HAP-1 (cell line): ENCODE measurements at regions not wholly inside any gene's neighbourhood (a gene's known extent, or its start where the extent isn't known, plus 50 kb on each side); places are given as distances from the start of the nearest gene placed in this dataset.
"Not testable (repeated sequence)": the region's sequence is repeated elsewhere in the genome, so short reads cannot be mapped to it uniquely, and the experiment has no call there.

Experiments used
- DNase-seq, 2 experiments: peaks; one replicate each; pipeline ENCODE4 v3.0.0-alpha.2; 2016 to 2020; ENCODE audit warnings: low spot score in 2 of 2
- H3K27me3 ChIP-seq: fragments of 250-450 bp; sonication (Bioruptor Pico); 2 replicates; pipeline ENCODE4 v1.5.1; 2020; ENCODE audit warnings: low read depth, mild to moderate bottlenecking, moderate library complexity
- H3K36me3 ChIP-seq: fragments of 250-450 bp; sonication (Bioruptor Pico); replicated peaks from 2 replicates; pipeline ENCODE4 v1.5.1; 2020; ENCODE audit warnings: mild to moderate bottlenecking
- H3K4me1 ChIP-seq: fragments of 250-450 bp; sonication (Bioruptor Pico); 2 replicates; pipeline ENCODE4 v1.5.1; 2020; ENCODE audit warnings: mild to moderate bottlenecking
- H3K4me3 ChIP-seq: fragments of 250-450 bp; sonication (Bioruptor Pico); 2 replicates; pipeline ENCODE4 v1.5.1; 2020; ENCODE audit warnings: mild to moderate bottlenecking, moderate library complexity
- H3K9me3 ChIP-seq: fragments of 250-450 bp; sonication (Bioruptor Pico); 2 replicates; pipeline ENCODE4 v1.5.1; 2020; ENCODE audit warnings: mild to moderate bottlenecking, moderate library complexity
- in situ Hi-C: fragments of 300-500 bp; cut with MboI; formaldehyde crosslinking; loops from 3 replicates; pipeline ENCODE4 v1.14.3; 2020; ENCODE audit warnings: low sequenced_read_pairs, inconsistent platforms, mixed read lengths

GRCh38 chr6:157751547-157752200 lies 71.4 kb upstream of the SNX9 start:
- in situ Hi-C loops, result no loop called here
- H3K4me1 ChIP-seq, result peaks cover 29% of the 10 kb centered on the region
- peaks cover 8% of the 10 kb centered on the region for H3K27me3 ChIP-seq
- H3K9me3 ChIP-seq, result peaks cover 8% of the 10 kb centered on the region; the same call in 1 of the 2 replicates
- no peak overlapping the region for H3K4me3 ChIP-seq
- DNase-seq, result no peak
- H3K36me3 ChIP-seq, result no peaks in the 10 kb centered on the region

GRCh38 chr6:157752879-157753278 lies 70.2 kb upstream of the SNX9 start:
- peak in 1 of 2 experiments; percentile 77 for DNase-seq
- Histone ChIP-seq H3K4me1 (peaks cover 29% of the 10 kb centered on the region), H3K27me3 (peaks cover 14% of the 10 kb centered on the region)
- H3K9me3 ChIP-seq, H3K4me3 ChIP-seq, H3K36me3 ChIP-seq, in situ Hi-C loops: not testable (repeated sequence)

GRCh38 chr6:157753291-157753690 lies 69.8 kb upstream of the SNX9 start:
- Histone ChIP-seq H3K36me3 (no peaks in the 10 kb centered on the region), H3K4me3 (no peak overlapping the region), H3K27me3 (peaks cover 16% of the 10 kb centered on the region), H3K4me1 (peaks cover 29% of the 10 kb centered on the region), H3K9me3 (peaks cover 8% of the 10 kb centered on the region; the same call in 1 of the 2 replicates)
- in situ Hi-C loops, result no loop called here
- DNase-seq, result peak; percentile 71 to 92

GRCh38 chr6:157753801-157754200 lies 69.2 kb upstream of the SNX9 start:
- peaks cover 17% of the 10 kb centered on the region for H3K27me3 ChIP-seq
- H3K36me3 ChIP-seq, DNase-seq, H3K4me3 ChIP-seq, in situ Hi-C loops, H3K9me3 ChIP-seq: not testable (repeated sequence)
- H3K4me1 ChIP-seq, result peaks cover 29% of the 10 kb centered on the region

GRCh38 chr6:157754351-157754750 lies 68.7 kb upstream of the SNX9 start:
- H3K4me1 ChIP-seq, result peaks cover 29% of the 10 kb centered on the region
- H3K4me3 ChIP-seq, result no peak overlapping the region
- peaks cover 8% of the 10 kb centered on the region; the same call in 1 of the 2 replicates for H3K9me3 ChIP-seq
- in situ Hi-C loops, result no loop called here
- no peaks in the 10 kb centered on the region for H3K36me3 ChIP-seq
- H3K27me3 ChIP-seq, result peaks cover 15% of the 10 kb centered on the region
- no peak for DNase-seq

GRCh38 chr6:157755032-157755745 lies 67.9 kb upstream of the SNX9 start:
- in situ Hi-C loops, result loop anchor here (5.0 kb wide), 1 partner anchor 117 kb away; no protein-coding TSS in a partner anchor
- Histone ChIP-seq H3K36me3 (no peaks in the 10 kb centered on the region), H3K9me3 (peaks cover 8% of the 10 kb centered on the region; the same call in 1 of the 2 replicates), H3K4me3 (no peak overlapping the region), H3K4me1 (peaks cover 29% of the 10 kb centered on the region), H3K27me3 (peaks cover 15% of the 10 kb centered on the region)
- peak; percentile 71 to 99 for DNase-seq

- DNase-seq, result peak in 1 of 2 experiments; percentile 70
- Histone ChIP-seq H3K9me3 (peaks cover 8% of the 10 kb centered on the region; the same call in 1 of the 2 replicates), H3K27me3 (peaks cover 15% of the 10 kb centered on the region), H3K4me3 (no peak overlapping the region), H3K4me1 (peaks cover 29% of the 10 kb centered on the region), H3K36me3 (no peaks in the 10 kb centered on the region)
- in situ Hi-C loops, result loop anchor here (5.0 kb wide), 1 partner anchor 116 kb away; no protein-coding TSS in a partner anchor
These were observed 67.2 kb upstream of the SNX9 start for GRCh38 chr6:157755746-157756411.

- Histone ChIP-seq H3K9me3 (peaks cover 3% of the 10 kb centered on the region; the same call in 1 of the 2 replicates), H3K4me3 (no peak overlapping the region), H3K36me3 (no peaks in the 10 kb centered on the region), H3K4me1 (peaks cover 29% of the 10 kb centered on the region), H3K27me3 (peaks cover 17% of the 10 kb centered on the region)
- in situ Hi-C loops, result loop anchor here (5.0 kb wide), 1 partner anchor 115 kb away; no protein-coding TSS in a partner anchor
- peak; percentile 55 to 90 for DNase-seq
These were observed 66.2 kb upstream of the SNX9 start for GRCh38 chr6:157756708-157757429.

GRCh38 chr6:157757430-157758403 lies 65.3 kb upstream of the SNX9 start:
- in situ Hi-C loops, result loop anchor here (5.0 kb wide), 1 partner anchor 115 kb away; no protein-coding TSS in a partner anchor
- peaks cover 26% of the 10 kb centered on the region for H3K4me1 ChIP-seq
- H3K27me3 ChIP-seq, result peaks cover 17% of the 10 kb centered on the region
- H3K9me3 ChIP-seq, result peaks cover 3% of the 10 kb centered on the region; the same call in 1 of the 2 replicates
- H3K4me3 ChIP-seq, result no peak overlapping the region
- no peaks in the 10 kb centered on the region for H3K36me3 ChIP-seq
- no peak for DNase-seq

GRCh38 chr6:157758516-157759023 lies 64.5 kb upstream of the SNX9 start:
- H3K36me3 ChIP-seq, result no peaks in the 10 kb centered on the region
- no peak overlapping the region for H3K4me3 ChIP-seq
- DNase-seq, result no peak
- peaks cover 17% of the 10 kb centered on the region for H3K27me3 ChIP-seq
- peaks cover 20% of the 10 kb centered on the region for H3K4me1 ChIP-seq
- in situ Hi-C loops, result loop anchor here (5.0 kb wide), 1 partner anchor 114 kb away; no protein-coding TSS in a partner anchor
- peaks cover 3% of the 10 kb centered on the region; the same call in 1 of the 2 replicates for H3K9me3 ChIP-seq

- Histone ChIP-seq H3K4me3 (no peak overlapping the region), H3K27me3 (peaks cover 17% of the 10 kb centered on the region), H3K9me3 (peaks cover 2% of the 10 kb centered on the region; the same call in 1 of the 2 replicates), H3K36me3 (no peaks in the 10 kb centered on the region), H3K4me1 (peaks cover 16% of the 10 kb centered on the region)
- in situ Hi-C loops, result loop anchor here (5.0 kb wide), 1 partner anchor 113 kb away; no protein-coding TSS in a partner anchor
- no peak for DNase-seq
These were observed 64.0 kb upstream of the SNX9 start for GRCh38 chr6:157759028-157759427.

GRCh38 chr6:157760137-157760536 lies 62.9 kb upstream of the SNX9 start:
- Histone ChIP-seq H3K4me3 (no peak overlapping the region), H3K9me3 (no peaks in the 10 kb centered on the region), H3K4me1 (peaks cover 9% of the 10 kb centered on the region), H3K27me3 (peaks cover 14% of the 10 kb centered on the region), H3K36me3 (no peaks in the 10 kb centered on the region)
- in situ Hi-C loops, result no loop called here
- no peak for DNase-seq
